WTC11 (cell line): ENCODE measurements at regions not wholly inside any gene's neighbourhood (a gene's known extent, or its start where the extent isn't known, plus 50 kb on each side); places are given as distances from the start of the nearest gene placed in this dataset.

Experiments
- ATAC-seq: fragments of 200-7000 bp; cut with Tn5 transposase; 2 replicates; pipeline ENCODE4 v1.10.0; 2021; ENCODE audit warnings: mild to moderate bottlenecking, moderate library complexity
- CTCF ChIA-PET: fragments of 300-600 bp; sonication (Branson Sonifier 250); formaldehyde crosslinking; loops from one replicate; lab custom pipeline; 2021; ENCODE audit warnings: antibody characterized with exemption; lab: Charles Lee
- POLR2A ChIA-PET: fragments of 350-600 bp; sonication (Branson Sonifier 250); formaldehyde crosslinking; loops from one replicate; lab custom pipeline; 2021; ENCODE audit warnings: antibody characterized with exemption; lab: Charles Lee
- DNase-seq: peaks from one replicate; pipeline ENCODE4 v3.0.0; 2021; ENCODE audit warnings: low spot score
- H3K27ac Mint-ChIP-seq: 2 replicates; pipeline ENCODE4 v1.8.0; 2021; ENCODE audit warnings: mixed read lengths
- H3K27me3 Mint-ChIP-seq: 2 replicates; pipeline ENCODE4 v1.8.0; 2021; ENCODE audit warnings: low read depth, mild to moderate bottlenecking, moderate library complexity, mixed read lengths
- H3K36me3 Mint-ChIP-seq: 2 replicates; pipeline ENCODE4 v1.8.0; 2021; ENCODE audit warnings: mixed read lengths
- H3K4me1 Mint-ChIP-seq: 2 replicates; pipeline ENCODE4 v1.8.0; 2022; ENCODE audit warnings: mixed read lengths
- H3K4me3 Mint-ChIP-seq: 2 replicates; pipeline ENCODE4 v1.8.0; 2021; ENCODE audit warnings: mild to moderate bottlenecking, moderate library complexity, mixed read lengths
- H3K9me3 Mint-ChIP-seq: 2 replicates; pipeline ENCODE4 v1.8.0; 2021; ENCODE audit warnings: mixed read lengths
- AR ChIP-seq: fragments of 250-450 bp; sonication (Bioruptor Pico); IDR thresholded peaks from 2 replicates; pipeline ENCODE4 v1.9.0; 2021; ENCODE audit warnings: mild to moderate bottlenecking
- ATF3 ChIP-seq: sonication (generic); formaldehyde crosslinking; conservative IDR thresholded peaks from 2 replicates; pipeline ENCODE4 v1.8.1; 2022; ENCODE audit warnings: mild to moderate bottlenecking, missing genetic modification reagents
- ATF6 ChIP-seq: sonication (generic); formaldehyde crosslinking; IDR thresholded peaks from 2 replicates; pipeline ENCODE4 v1.8.1; 2023; ENCODE audit warnings: mild to moderate bottlenecking, missing genetic modification reagents
- CBFB ChIP-seq: sonication (generic); formaldehyde crosslinking; IDR thresholded peaks from 2 replicates; pipeline ENCODE4 v1.8.1; 2022; ENCODE audit warnings: mild to moderate bottlenecking, low read depth, missing genetic modification reagents
- CDX4 ChIP-seq: fragments of 250-450 bp; sonication (Bioruptor Pico); IDR thresholded peaks from 2 replicates; pipeline ENCODE4 v1.9.0; 2021; ENCODE audit warnings: moderate library complexity, mild to moderate bottlenecking, inconsistent platforms, borderline replicate concordance
- CTCF ChIP-seq: fragments of 200-600 bp; IDR thresholded peaks from 2 replicates; pipeline ENCODE4 v1.8.0; 2022; ENCODE audit warnings: antibody characterized with exemption
- GTF2I ChIP-seq: fragments of 250-450 bp; sonication (Bioruptor Pico); conservative IDR thresholded peaks from 2 replicates; pipeline ENCODE4 v1.4.0; 2021; ENCODE audit warnings: mild to moderate bottlenecking
- KAT7 ChIP-seq: sonication (generic); formaldehyde crosslinking; IDR thresholded peaks from 2 replicates; pipeline ENCODE4 v1.8.1; 2023; ENCODE audit warnings: missing genetic modification reagents, mild to moderate bottlenecking, borderline replicate concordance
- MXD4 ChIP-seq: fragments of 250-450 bp; sonication (Bioruptor Pico); IDR thresholded peaks from 2 replicates; pipeline ENCODE4 v1.8.0; 2021; ENCODE audit warnings: mild to moderate bottlenecking, moderate library complexity, borderline replicate concordance
- MYBL2 ChIP-seq: sonication (generic); formaldehyde crosslinking; IDR thresholded peaks from 2 replicates; pipeline ENCODE4 v1.8.1; 2023; ENCODE audit warnings: mild to moderate bottlenecking, moderate library complexity, missing genetic modification reagents
- PREB ChIP-seq: sonication (generic); formaldehyde crosslinking; IDR thresholded peaks from 2 replicates; pipeline ENCODE4 v1.8.1; 2022; ENCODE audit warnings: mild to moderate bottlenecking, missing genetic modification reagents, moderate library complexity, borderline replicate concordance
- ZNF512 ChIP-seq: sonication (generic); formaldehyde crosslinking; IDR thresholded peaks from 2 replicates; pipeline ENCODE4 v1.8.1; 2022; ENCODE audit warnings: missing genetic modification reagents, borderline replicate concordance
- ZNF671 ChIP-seq: fragments of 250-450 bp; sonication (Bioruptor Pico); IDR thresholded peaks from 2 replicates; pipeline ENCODE4 v1.8.0; 2021; ENCODE audit warnings: mild to moderate bottlenecking

- TF ChIP-seq ATF6 (CRISPR knock-in tag) (no peak), CBFB (CRISPR knock-in tag) (no peak)
These were observed 597.0 kb downstream of the PCDH18 start (continued) for GRCh38 chr4:136935305-136935704.

GRCh38 chr4:136934601-136935000 is 597.7 kb downstream of the PCDH18 start:
- H3K27ac Mint-ChIP-seq: no peak overlapping the region
- TF ChIP-seq GTF2I (no peak), ZNF512 (CRISPR knock-in tag) (no peak), MYBL2 (CRISPR knock-in tag) (no peak), CBFB (CRISPR knock-in tag) (no peak), KAT7 (CRISPR knock-in tag) (no peak), CTCF (no peak), MXD4 (CRISPR knock-in tag) (no peak), AR (CRISPR knock-in tag) (no peak), CDX4 (no peak)
- TF ChIP-seq, all 79 proteins: peak for 0
- H3K9me3 Mint-ChIP-seq: peaks cover 7% of the 10 kb centered on the region
- ChIA-PET POLR2A (no interaction called here), CTCF (no interaction called here)
- H3K27me3 Mint-ChIP-seq: no peaks in the 10 kb centered on the region
- ATAC-seq (no peak), DNase-seq (no peak)
- no peaks in the 10 kb centered on the region for H3K4me1 Mint-ChIP-seq
- no peak overlapping the region for H3K4me3 Mint-ChIP-seq
- peaks cover 4% of the 10 kb centered on the region; the same call in 1 of the 2 replicates for H3K36me3 Mint-ChIP-seq

- CTCF ChIA-PET: no interaction called here
- no peak for TF ChIP-seq ATF3 (CRISPR knock-in tag)
- TF ChIP-seq ZNF671 (CRISPR knock-in tag): no peak
- no peak for TF ChIP-seq PREB
- TF ChIP-seq CBFB (CRISPR knock-in tag): no peak
- Mint-ChIP-seq H3K27ac (no peak overlapping the region), H3K27me3 (no peaks in the 10 kb centered on the region), H3K4me3 (no peak overlapping the region), H3K4me1 (no peaks in the 10 kb centered on the region), H3K9me3 (peaks cover 27% of the 10 kb centered on the region), H3K36me3 (peaks cover 9% of the 10 kb centered on the region)
- ATAC-seq (no peak), DNase-seq (no peak)
- POLR2A ChIA-PET: no interaction called here
These were observed 600.5 kb downstream of the PCDH18 start for GRCh38 chr4:136931781-136932180.
